ENCODE measurements at regions not wholly inside any gene's neighbourhood (a gene's known extent, or its start where the extent isn't known, plus 50 kb on each side); places are given as distances from the start of the nearest gene placed in this dataset.
A peak's percentile ranks its signal among the peaks of the same experiment; 100 is the strongest.
"Not testable (repeated sequence)": the region's sequence is repeated elsewhere in the genome, so short reads cannot be mapped to it uniquely, and the experiment has no call there.

- WGBS, 2 donors, result 82 to 87% methylated on average over 14 of the region's 14 CpGs
- no peak overlapping the region for H3K4me3 ChIP-seq (replicated peaks in 1 of 3)
- H3K4me1 ChIP-seq, result no peaks in the 10 kb centered on the region
- no peak for DNase-seq
- H3K27ac ChIP-seq, result no peak overlapping the region
- H3K36me3 ChIP-seq, result no peaks in the 10 kb centered on the region
- H3K9me3 ChIP-seq, result no peaks in the 10 kb centered on the region
- intact Hi-C loops (cut with DNase I), result loop anchor here (5.0 kb wide), 1 partner anchor 90 kb away; no protein-coding TSS in a partner anchor
- H3K27me3 ChIP-seq, result no peaks in the 10 kb centered on the region
- no peak for TF ChIP-seq POLR2A (IDR thresholded peaks at IDR 0.05)
- no peak for TF ChIP-seq CTCF (IDR thresholded peaks at IDR 0.05)
Observed at GRCh38 chr12:34217660-34218059, 195.4 kb downstream of the ALG10 start.

- H3K4me3 ChIP-seq (replicated peaks in 1 of 3), result no peak overlapping the region
- peak; percentile 41 to 89 (median 76) for TF ChIP-seq CTCF (IDR thresholded peaks at IDR 0.05)
- no peak for TF ChIP-seq POLR2A (IDR thresholded peaks at IDR 0.05)
- peak; percentile 60 to 62 for DNase-seq
- H3K9me3 ChIP-seq, result no peaks in the 10 kb centered on the region
- intact Hi-C loops (cut with DNase I), result loop anchor here (5.0 kb wide), 1 partner anchor 91 kb away; no protein-coding TSS in a partner anchor
- H3K4me1 ChIP-seq, result no peaks in the 10 kb centered on the region
- H3K27ac ChIP-seq, result peak overlapping the region in 1 of 3 donors; percentile 38
- 13 to 23% methylated on average over 21 to 35 of the region's 39 CpGs for WGBS, 2 donors
- no peaks in the 10 kb centered on the region for H3K27me3 ChIP-seq
- H3K36me3 ChIP-seq, result no peaks in the 10 kb centered on the region
Observed at GRCh38 chr12:34218193-34219045, 196.1 kb downstream of the ALG10 start.

- DNase-seq, result no peak
- no peaks in the 10 kb centered on the region for H3K9me3 ChIP-seq
- H3K4me3 ChIP-seq (replicated peaks in 1 of 3), result no peak overlapping the region
- TF ChIP-seq CTCF (IDR thresholded peaks at IDR 0.05) (no peak), POLR2A (IDR thresholded peaks at IDR 0.05) (no peak)
- H3K27me3 ChIP-seq, result no peaks in the 10 kb centered on the region
- intact Hi-C loops (cut with DNase I), result loop anchor here (5.0 kb wide), 1 partner anchor 92 kb away; no protein-coding TSS in a partner anchor
- 50 to 52% methylated on average over 36 to 39 of the region's 42 CpGs for WGBS, 2 donors
- no peak overlapping the region for H3K27ac ChIP-seq
- no peaks in the 10 kb centered on the region for H3K4me1 ChIP-seq
- no peaks in the 10 kb centered on the region for H3K36me3 ChIP-seq
Observed at GRCh38 chr12:34219046-34219770, 196.9 kb downstream of the ALG10 start.

- H3K27me3 ChIP-seq; H3K27ac ChIP-seq; H3K36me3 ChIP-seq; intact Hi-C loops (cut with DNase I); DNase-seq; H3K4me3 ChIP-seq (replicated peaks in 1 of 3); H3K9me3 ChIP-seq; H3K4me1 ChIP-seq: not testable (repeated sequence)
- WGBS, 2 donors, result 91 to 92% methylated on average over 13 of the region's 13 CpGs
Observed at GRCh38 chr12:34220079-34220478, 197.8 kb downstream of the ALG10 start.

- intact Hi-C loops (cut with DNase I), result no loop called here
- 54 to 81% methylated on average over 3 of the region's 3 CpGs for WGBS, 2 donors
- no peak for DNase-seq
- Histone ChIP-seq H3K27me3 (no peaks in the 10 kb centered on the region), H3K9me3 (no peaks in the 10 kb centered on the region), H3K27ac (no peak overlapping the region), H3K4me3 (replicated peaks in 1 of 3) (no peak overlapping the region), H3K36me3 (no peaks in the 10 kb centered on the region), H3K4me1 (no peaks in the 10 kb centered on the region)
- TF ChIP-seq CTCF (IDR thresholded peaks at IDR 0.05), result no peak
- no peak for TF ChIP-seq POLR2A (IDR thresholded peaks at IDR 0.05)
Observed at GRCh38 chr12:34223640-34224039, 201.3 kb downstream of the ALG10 start.

- intact Hi-C loops (cut with DNase I); H3K9me3 ChIP-seq; H3K4me1 ChIP-seq; H3K36me3 ChIP-seq; H3K27me3 ChIP-seq; H3K4me3 ChIP-seq (replicated peaks in 1 of 3); H3K27ac ChIP-seq; DNase-seq: not testable (repeated sequence)
Observed at GRCh38 chr12:34226044-34226443, 203.7 kb downstream of the ALG10 start.

GRCh38 chr12:34228046-34228445 is 205.8 kb downstream of the ALG10 start:
- DNase-seq; H3K27me3 ChIP-seq; H3K27ac ChIP-seq; H3K36me3 ChIP-seq; intact Hi-C loops (cut with DNase I); H3K9me3 ChIP-seq; H3K4me3 ChIP-seq (replicated peaks in 1 of 3); H3K4me1 ChIP-seq: not testable (repeated sequence)
- WGBS, 2 donors, result 45 to 60% methylated on average over 3 of the region's 3 CpGs

GRCh38 chr12:34229033-34229432 is 206.7 kb downstream of the ALG10 start:
- H3K27ac ChIP-seq; H3K9me3 ChIP-seq; H3K4me1 ChIP-seq; H3K36me3 ChIP-seq; DNase-seq; intact Hi-C loops (cut with DNase I); H3K4me3 ChIP-seq (replicated peaks in 1 of 3); H3K27me3 ChIP-seq: not testable (repeated sequence)
- 80 to 87% methylated on average over 2 of the region's 2 CpGs for whole genome bisulfite sequencing, 2 donors

Measured in thyroid gland (tissue), 4 donors.